ENCODE measurements at regions not wholly inside any gene's neighbourhood (a gene's known extent, or its start where the extent isn't known, plus 50 kb on each side); places are given as distances from the start of the nearest gene placed in this dataset.

- TF ChIP-seq, protein P1, sequence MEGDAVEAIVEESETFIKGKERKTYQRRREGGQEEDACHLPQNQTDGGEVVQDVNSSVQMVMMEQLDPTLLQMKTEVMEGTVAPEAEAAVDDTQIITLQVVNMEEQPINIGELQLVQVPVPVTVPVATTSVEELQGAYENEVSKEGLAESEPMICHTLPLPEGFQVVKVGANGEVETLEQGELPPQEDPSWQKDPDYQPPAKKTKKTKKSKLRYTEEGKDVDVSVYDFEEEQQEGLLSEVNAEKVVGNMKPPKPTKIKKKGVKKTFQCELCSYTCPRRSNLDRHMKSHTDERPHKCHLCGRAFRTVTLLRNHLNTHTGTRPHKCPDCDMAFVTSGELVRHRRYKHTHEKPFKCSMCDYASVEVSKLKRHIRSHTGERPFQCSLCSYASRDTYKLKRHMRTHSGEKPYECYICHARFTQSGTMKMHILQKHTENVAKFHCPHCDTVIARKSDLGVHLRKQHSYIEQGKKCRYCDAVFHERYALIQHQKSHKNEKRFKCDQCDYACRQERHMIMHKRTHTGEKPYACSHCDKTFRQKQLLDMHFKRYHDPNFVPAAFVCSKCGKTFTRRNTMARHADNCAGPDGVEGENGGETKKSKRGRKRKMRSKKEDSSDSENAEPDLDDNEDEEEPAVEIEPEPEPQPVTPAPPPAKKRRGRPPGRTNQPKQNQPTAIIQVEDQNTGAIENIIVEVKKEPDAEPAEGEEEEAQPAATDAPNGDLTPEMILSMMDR (IDR thresholded peaks at IDR 0.05), result no peak
- Histone ChIP-seq H3K36me3 (ENCODE audit: insufficient read depth in 1 of 2, low read depth in 1 of 2) (no peaks in the 10 kb centered on the region), H3K27ac (no peak overlapping the region), H3K4me1 (no peaks in the 10 kb centered on the region), H3K27me3 (ENCODE audit: insufficient read depth in 3 of 3, low read length in 2 of 3) (no peaks in the 10 kb centered on the region), H3K4me3 (no peak overlapping the region), H3K9me3 (no peaks in the 10 kb centered on the region)
- ATAC-seq (no peak), DNase-seq (no peak)
- intact Hi-C loops (cut with DNase I), result no loop called here
- WGBS, 3 donors, result 38 to 76% (median 61%) methylated on average over 9 of the region's 9 CpGs
Observed at GRCh38 chr3:53994986-53995603, 103.4 kb upstream of the SELENOK start.

DNA sequence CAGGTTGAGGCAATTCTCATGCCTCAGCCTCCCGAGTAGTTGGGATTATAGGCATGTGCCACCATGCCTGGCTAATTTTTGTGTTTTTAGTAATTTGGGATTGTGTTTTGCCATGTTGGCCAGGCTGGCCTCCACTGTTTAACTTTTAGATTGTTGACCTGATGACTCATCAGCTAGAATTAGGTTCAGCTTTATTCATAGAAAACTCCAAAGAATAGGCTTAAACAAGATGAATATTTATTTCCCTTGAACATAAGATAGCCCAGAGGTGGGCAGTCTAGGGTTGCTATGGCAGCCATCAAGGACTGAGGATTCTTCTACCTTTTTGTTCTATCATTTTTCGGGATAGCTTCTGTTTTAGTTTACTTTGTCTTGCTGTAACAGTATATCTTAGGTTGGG lies 99.6 kb upstream of the SELENOK start:
- peaks cover 0 to 1% (median 0%) of the 10 kb centered on the region in 3 donors for H3K27me3 ChIP-seq (ENCODE audit: insufficient read depth in 3 of 3, low read length in 2 of 3)
- TF ChIP-seq, protein P1 (IDR thresholded peaks at IDR 0.05), result no peak
- no peak overlapping the region for H3K27ac ChIP-seq
- no peaks in the 10 kb centered on the region for H3K36me3 ChIP-seq (ENCODE audit: insufficient read depth in 1 of 2, low read depth in 1 of 2)
- H3K4me1 ChIP-seq, result no peaks in the 10 kb centered on the region
- 82 to 89% (median 89%) methylated on average over 2 of the region's 2 CpGs for WGBS, 3 donors
- no peak overlapping the region for H3K4me3 ChIP-seq
- ATAC-seq, result no peak
- intact Hi-C loops (cut with DNase I), result no loop called here
- DNase-seq, result no peak
- no peaks in the 10 kb centered on the region for H3K9me3 ChIP-seq

DNA sequence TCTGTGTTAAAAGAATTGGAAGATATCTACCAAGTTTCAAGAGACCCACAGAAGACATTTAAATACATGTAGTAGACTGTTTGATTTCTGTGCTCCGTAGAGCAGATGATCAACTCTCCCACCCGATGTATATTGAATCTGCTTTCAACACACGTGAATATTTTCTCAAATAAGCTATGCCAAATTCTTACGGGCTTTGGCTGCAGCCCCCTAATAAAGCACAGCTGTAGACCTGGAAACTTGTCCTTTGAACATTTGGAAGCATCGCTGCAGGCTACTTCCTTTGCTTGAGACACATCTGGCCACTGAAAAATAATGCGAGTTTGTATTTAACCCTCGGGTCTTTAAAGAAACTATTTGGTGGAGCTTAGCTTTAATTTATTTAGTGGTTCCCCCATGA lies 98.3 kb upstream of the SELENOK start:
- H3K4me1 ChIP-seq, result no peaks in the 10 kb centered on the region
- ATAC-seq (no peak), DNase-seq (no peak)
- H3K9me3 ChIP-seq, result no peaks in the 10 kb centered on the region
- H3K27me3 ChIP-seq (ENCODE audit: insufficient read depth in 3 of 3, low read length in 2 of 3), result peaks cover 0 to 5% (median 0%) of the 10 kb centered on the region in 3 donors
- no peaks in the 10 kb centered on the region for H3K36me3 ChIP-seq (ENCODE audit: insufficient read depth in 1 of 2, low read depth in 1 of 2)
- H3K27ac ChIP-seq, result no peak overlapping the region
- WGBS, 3 donors, result 25 to 40% (median 27%) methylated on average over 7 of the region's 7 CpGs
- TF ChIP-seq, protein P1 (IDR thresholded peaks at IDR 0.05), result no peak
- intact Hi-C loops (cut with DNase I), result no loop called here
- no peak overlapping the region for H3K4me3 ChIP-seq

DNA sequence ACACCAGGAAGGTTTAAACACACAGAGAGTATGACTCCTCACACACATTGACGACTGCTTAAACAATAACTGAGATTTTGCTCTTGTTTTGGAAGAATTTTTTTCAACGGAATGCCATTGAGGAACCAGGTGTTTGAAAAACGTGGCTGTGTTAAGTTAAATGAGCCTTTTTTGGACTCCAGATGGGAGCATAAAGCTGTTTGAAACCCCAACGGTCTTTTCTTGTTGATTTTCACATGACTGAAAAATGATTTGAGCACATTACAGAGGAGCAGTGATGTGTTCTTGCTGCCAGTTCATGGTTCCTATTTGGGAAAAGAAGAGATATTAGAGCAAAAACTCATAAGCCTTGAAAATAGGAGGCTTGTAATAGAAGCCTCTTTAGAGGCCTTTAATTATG lies 97.8 kb upstream of the SELENOK start:
- Histone ChIP-seq H3K36me3 (ENCODE audit: insufficient read depth in 1 of 2, low read depth in 1 of 2) (no peaks in the 10 kb centered on the region), H3K4me3 (no peak overlapping the region), H3K9me3 (no peaks in the 10 kb centered on the region), H3K27ac (no peak overlapping the region), H3K4me1 (no peaks in the 10 kb centered on the region), H3K27me3 (ENCODE audit: insufficient read depth in 3 of 3, low read length in 2 of 3) (peaks cover 0 to 5% (median under 1%) of the 10 kb centered on the region in 3 donors)
- TF ChIP-seq, protein P1 (IDR thresholded peaks at IDR 0.05), result no peak
- ATAC-seq (no peak), DNase-seq (no peak)
- intact Hi-C loops (cut with DNase I), result no loop called here
- 34 to 47% (median 40%) methylated on average over 4 of the region's 4 CpGs for WGBS, 3 donors

DNA sequence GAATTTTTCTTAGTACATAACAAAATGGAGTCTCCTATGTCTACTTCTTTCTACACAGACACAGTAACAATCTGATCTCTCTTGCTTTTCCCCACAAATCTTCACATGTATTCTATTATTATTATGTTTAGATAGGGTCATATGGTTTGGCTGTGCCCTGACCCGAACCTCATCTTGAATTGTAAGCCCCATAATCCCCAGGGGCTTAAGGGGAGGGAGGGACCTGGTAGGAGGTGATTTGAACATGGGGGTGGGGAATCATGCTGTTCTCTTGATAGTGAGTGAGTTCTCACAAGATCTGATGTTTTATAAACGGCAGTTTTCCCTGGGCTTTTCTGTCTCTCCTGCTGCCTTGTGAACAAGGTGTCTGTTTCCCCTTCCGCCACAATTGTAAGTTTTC lies 86.7 kb upstream of the SELENOK start:
- ATAC-seq (no peak), DNase-seq (no peak)
- Histone ChIP-seq H3K36me3 (ENCODE audit: insufficient read depth in 1 of 2, low read depth in 1 of 2) (no peaks in the 10 kb centered on the region), H3K4me3 (no peak overlapping the region), H3K4me1 (no peaks in the 10 kb centered on the region), H3K9me3 (peaks cover 4% of the 10 kb centered on the region), H3K27ac (no peak overlapping the region), H3K27me3 (ENCODE audit: insufficient read depth in 3 of 3, low read length in 2 of 3) (peaks cover 0 to 9% (median 2%) of the 10 kb centered on the region in 3 donors)
- WGBS, 3 donors, result 36 to 42% (median 39%) methylated on average over 3 of the region's 3 CpGs
- intact Hi-C loops (cut with DNase I), result no loop called here
- TF ChIP-seq, protein P1 (IDR thresholded peaks at IDR 0.05), result no peak

All from psoas muscle (tissue), 7 donors.